ENCODE measurements at regions not wholly inside any gene's neighbourhood (a gene's known extent, or its start where the extent isn't known, plus 50 kb on each side); places are given as distances from the start of the nearest gene placed in this dataset.
"Not testable (repeated sequence)": the region's sequence is repeated elsewhere in the genome, so short reads cannot be mapped to it uniquely, and the experiment has no call there.

DNA sequence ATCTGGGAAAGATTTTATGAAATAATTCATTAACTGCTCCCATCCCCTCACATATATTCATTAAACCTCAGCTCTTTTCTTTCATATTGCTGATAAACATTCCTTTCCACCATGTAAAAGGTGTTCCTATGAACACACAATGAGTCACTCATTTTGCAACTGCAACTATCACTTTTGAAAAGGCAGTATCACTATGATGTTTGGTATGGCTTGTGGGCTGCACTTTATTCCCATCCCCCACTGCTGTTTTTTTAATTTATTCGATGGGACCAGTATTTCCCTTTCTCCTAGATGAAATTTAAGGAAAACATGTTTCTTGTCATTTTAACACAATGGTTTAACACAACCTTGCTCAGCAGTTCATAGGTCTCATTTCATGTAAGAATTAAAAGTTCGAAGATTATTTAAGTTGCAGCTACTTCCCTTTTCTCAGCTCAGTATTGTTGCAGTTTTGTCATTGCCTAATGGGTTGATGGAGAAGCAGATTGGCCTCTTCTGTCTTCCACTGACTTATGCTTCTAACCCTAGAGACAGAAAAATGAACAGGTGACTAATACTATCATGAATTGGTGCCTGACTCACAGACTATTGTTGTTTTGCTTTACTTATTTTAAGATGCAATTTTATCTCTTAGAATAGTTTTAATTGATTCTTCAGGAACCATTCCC is 280.3 kb downstream of the ZPLD1 start:
- intact Hi-C loops (cut with DNase I), result no loop called here
- Histone ChIP-seq H3K4me3 (no peak overlapping the region), H3K36me3 (replicated peaks in 1 of 2) (no peaks in the 10 kb centered on the region), H3K4me1 (replicated peaks in 1 of 2) (no peaks in the 10 kb centered on the region), H3K9me3 (replicated peaks in 1 of 3) (no peaks in the 10 kb centered on the region), H3K27me3 (no peaks in the 10 kb centered on the region), H3K27ac (no peak overlapping the region)
- 77 to 79% (median 78%) methylated on average over 2 of the region's 2 CpGs for WGBS, 4 donors
- no peak for DNase-seq
- TF ChIP-seq, protein P1, sequence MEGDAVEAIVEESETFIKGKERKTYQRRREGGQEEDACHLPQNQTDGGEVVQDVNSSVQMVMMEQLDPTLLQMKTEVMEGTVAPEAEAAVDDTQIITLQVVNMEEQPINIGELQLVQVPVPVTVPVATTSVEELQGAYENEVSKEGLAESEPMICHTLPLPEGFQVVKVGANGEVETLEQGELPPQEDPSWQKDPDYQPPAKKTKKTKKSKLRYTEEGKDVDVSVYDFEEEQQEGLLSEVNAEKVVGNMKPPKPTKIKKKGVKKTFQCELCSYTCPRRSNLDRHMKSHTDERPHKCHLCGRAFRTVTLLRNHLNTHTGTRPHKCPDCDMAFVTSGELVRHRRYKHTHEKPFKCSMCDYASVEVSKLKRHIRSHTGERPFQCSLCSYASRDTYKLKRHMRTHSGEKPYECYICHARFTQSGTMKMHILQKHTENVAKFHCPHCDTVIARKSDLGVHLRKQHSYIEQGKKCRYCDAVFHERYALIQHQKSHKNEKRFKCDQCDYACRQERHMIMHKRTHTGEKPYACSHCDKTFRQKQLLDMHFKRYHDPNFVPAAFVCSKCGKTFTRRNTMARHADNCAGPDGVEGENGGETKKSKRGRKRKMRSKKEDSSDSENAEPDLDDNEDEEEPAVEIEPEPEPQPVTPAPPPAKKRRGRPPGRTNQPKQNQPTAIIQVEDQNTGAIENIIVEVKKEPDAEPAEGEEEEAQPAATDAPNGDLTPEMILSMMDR (IDR thresholded peaks at IDR 0.05), result no peak
- no peak for TF ChIP-seq POLR2A (IDR thresholded peaks at IDR 0.05)

DNA sequence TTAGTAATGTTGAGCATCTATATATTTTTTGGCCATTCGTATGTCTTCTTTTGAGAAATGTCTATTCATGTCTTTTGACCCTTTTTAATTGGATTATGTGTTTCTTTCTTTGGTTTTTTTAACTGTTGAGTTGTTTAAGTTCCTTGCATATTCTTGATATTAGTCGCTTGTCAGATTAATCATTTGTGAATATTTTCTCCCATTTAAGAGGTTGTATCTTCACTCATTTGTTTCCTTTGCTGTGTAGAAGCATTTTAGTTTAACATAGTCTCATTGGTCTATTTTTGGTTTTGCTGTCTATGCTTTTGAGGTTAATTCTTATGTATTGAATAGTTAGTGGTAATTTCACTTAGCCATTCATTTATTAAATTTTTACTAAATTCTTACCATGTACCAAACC is 283.8 kb downstream of the ZPLD1 start:
- no peaks in the 10 kb centered on the region for H3K9me3 ChIP-seq (replicated peaks in 1 of 3)
- no peak overlapping the region for H3K4me3 ChIP-seq
- WGBS, 4 donors, result 70 to 90% (median 75%) methylated on average over 2 of the region's 2 CpGs
- H3K4me1 ChIP-seq (replicated peaks in 1 of 2), result no peaks in the 10 kb centered on the region
- intact Hi-C loops (cut with DNase I), result no loop called here
- no peaks in the 10 kb centered on the region for H3K36me3 ChIP-seq (replicated peaks in 1 of 2)
- TF ChIP-seq, protein P1 (IDR thresholded peaks at IDR 0.05), result no peak
- no peak for TF ChIP-seq POLR2A (IDR thresholded peaks at IDR 0.05)
- no peak for DNase-seq
- no peak overlapping the region for H3K27ac ChIP-seq
- H3K27me3 ChIP-seq, result no peaks in the 10 kb centered on the region

DNA sequence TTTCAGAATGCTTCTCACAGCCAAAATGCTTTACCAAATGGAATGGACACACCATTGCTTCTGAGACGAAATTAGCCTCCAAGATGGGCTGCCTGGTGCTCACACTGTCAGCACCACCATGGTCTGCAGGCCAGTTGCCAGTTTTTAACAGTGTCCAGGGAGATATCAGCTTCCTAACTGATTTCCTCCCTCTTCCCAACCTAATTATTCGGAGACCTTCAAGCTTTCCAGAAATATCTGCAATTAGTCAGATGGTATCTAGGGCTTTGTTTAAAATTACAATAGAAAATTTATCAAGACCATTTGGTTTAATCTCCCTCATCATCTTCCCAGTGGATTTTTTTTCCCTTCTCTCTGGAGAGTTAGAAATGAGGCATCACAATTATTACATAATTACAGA is 287.5 kb downstream of the ZPLD1 start:
- no peak for DNase-seq
- 38 to 57% (median 47%) methylated on average over 2 of the region's 2 CpGs for WGBS, 4 donors
- no peaks in the 10 kb centered on the region for H3K27me3 ChIP-seq
- no peak overlapping the region for H3K27ac ChIP-seq
- intact Hi-C loops (cut with DNase I), result no loop called here
- H3K4me3 ChIP-seq, result no peak overlapping the region
- H3K4me1 ChIP-seq (replicated peaks in 1 of 2), result no peaks in the 10 kb centered on the region
- H3K36me3 ChIP-seq (replicated peaks in 1 of 2), result no peaks in the 10 kb centered on the region
- TF ChIP-seq, protein P1 (IDR thresholded peaks at IDR 0.05), result no peak
- no peaks in the 10 kb centered on the region for H3K9me3 ChIP-seq (replicated peaks in 1 of 3)

DNA sequence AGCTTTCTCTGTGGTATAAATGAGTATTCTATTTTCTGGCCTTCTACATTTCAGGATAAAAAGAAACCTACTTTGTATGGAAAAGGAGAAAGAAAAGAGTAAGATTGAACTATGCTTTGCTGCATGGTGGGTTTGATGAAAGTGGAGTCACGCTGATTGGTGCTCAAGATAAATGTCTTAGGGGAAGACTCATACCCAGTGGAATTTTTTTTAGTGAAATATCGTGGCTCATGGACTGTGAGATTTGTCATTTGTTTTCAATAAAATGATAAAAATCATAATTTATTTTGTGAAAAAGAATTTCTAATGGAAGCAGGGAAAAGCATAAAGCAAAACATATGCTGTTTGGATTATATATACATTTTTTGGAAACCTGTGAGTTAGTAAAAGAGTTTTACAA is 292.5 kb downstream of the ZPLD1 start:
- Histone ChIP-seq H3K4me1 (replicated peaks in 1 of 2) (no peaks in the 10 kb centered on the region), H3K4me3 (no peak overlapping the region), H3K27me3 (no peaks in the 10 kb centered on the region), H3K27ac (no peak overlapping the region), H3K36me3 (replicated peaks in 1 of 2) (no peaks in the 10 kb centered on the region), H3K9me3 (replicated peaks in 1 of 3) (no peaks in the 10 kb centered on the region)
- 74 to 80% (median 79%) methylated on average over 2 of the region's 2 CpGs for WGBS, 4 donors
- no peak for DNase-seq
- TF ChIP-seq POLR2A (IDR thresholded peaks at IDR 0.05), result no peak
- TF ChIP-seq, protein P1 (IDR thresholded peaks at IDR 0.05), result no peak
- intact Hi-C loops (cut with DNase I), result no loop called here

DNA sequence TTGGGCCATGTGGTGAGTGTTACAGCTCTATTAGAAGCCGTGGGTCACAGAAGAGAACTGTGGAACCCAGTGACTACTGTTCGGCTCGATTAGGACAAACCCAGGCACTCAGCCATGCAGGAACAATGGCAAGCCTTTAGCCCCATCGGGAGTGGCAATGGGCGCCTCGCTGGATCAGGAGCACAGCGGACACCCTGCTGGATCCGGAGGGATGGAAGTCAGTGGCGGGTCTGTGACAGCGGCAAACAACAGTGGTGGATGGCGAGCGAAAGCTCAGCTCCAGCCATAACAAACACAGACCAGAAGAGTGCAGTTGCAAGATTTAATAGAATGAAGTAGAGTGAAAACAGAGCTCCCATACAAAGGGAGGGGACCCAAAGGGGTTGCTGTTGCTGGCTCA is 297.8 kb downstream of the ZPLD1 start:
- H3K36me3 ChIP-seq (replicated peaks in 1 of 2); H3K4me3 ChIP-seq; intact Hi-C loops (cut with DNase I); H3K27ac ChIP-seq; H3K4me1 ChIP-seq (replicated peaks in 1 of 2); H3K9me3 ChIP-seq (replicated peaks in 1 of 3); DNase-seq; H3K27me3 ChIP-seq: not testable (repeated sequence)
- 89 to 96% (median 93%) methylated on average over 11 to 12 of the region's 12 CpGs for WGBS, 4 donors
